H9 (cell line): ENCODE measurements at regions not wholly inside any gene's neighbourhood (a gene's known extent, or its start where the extent isn't known, plus 50 kb on each side); places are given as distances from the start of the nearest gene placed in this dataset.

Source experiments
- DNase-seq: peaks from one replicate; pipeline ENCODE4 v3.0.0-alpha.2; 2017
- H2AFZ ChIP-seq: one replicate; pipeline ENCODE4 v1.6.1; 2013; ENCODE audit warnings: mild to moderate bottlenecking, low read length, control low read depth, moderate library complexity
- H2AK5ac ChIP-seq: 2 replicates; pipeline ENCODE4 v1.6.1; 2013; ENCODE audit warnings: low read length, control low read depth, mixed read lengths; ENCODE audit not compliant: insufficient read length
- H2BK120ac ChIP-seq: one replicate; pipeline ENCODE4 v1.6.1; 2013; ENCODE audit warnings: low read depth, mild to moderate bottlenecking, low read length, control low read depth, inconsistent platforms; ENCODE audit not compliant: poor library complexity, severe bottlenecking
- H2BK12ac ChIP-seq: 2 replicates; pipeline ENCODE4 v1.6.1; 2013; ENCODE audit warnings: low read length, control low read depth, mixed read lengths, low read depth; ENCODE audit not compliant: insufficient read length
- H2BK15ac ChIP-seq: 2 replicates; pipeline ENCODE4 v1.6.1; 2013; ENCODE audit warnings: low read depth, low read length, control low read depth
- H2BK20ac ChIP-seq: one replicate; pipeline ENCODE4 v1.6.1; 2013; ENCODE audit warnings: low read depth, mild to moderate bottlenecking, low read length, control low read depth, inconsistent platforms; ENCODE audit not compliant: poor library complexity, severe bottlenecking
- H2BK5ac ChIP-seq: 2 replicates; pipeline ENCODE4 v1.6.1; 2013; ENCODE audit warnings: low read length, control low read depth, mixed read lengths; ENCODE audit not compliant: insufficient read length
- H3K14ac ChIP-seq: 2 replicates; pipeline ENCODE4 v1.6.1; 2013; ENCODE audit warnings: low read length, control low read depth; ENCODE audit not compliant: insufficient read depth
- H3K18ac ChIP-seq: 2 replicates; pipeline ENCODE4 v1.6.1; 2013; ENCODE audit warnings: low read depth, mild to moderate bottlenecking, mixed read lengths, low read length, control low read depth; ENCODE audit not compliant: insufficient read length
- H3K23ac ChIP-seq: 2 replicates; pipeline ENCODE4 v1.6.1; 2013; ENCODE audit warnings: low read length, control low read depth, mixed read lengths, low read depth; ENCODE audit not compliant: insufficient read length
- H3K23me2 ChIP-seq: 2 replicates; pipeline ENCODE4 v1.6.1; 2013; ENCODE audit warnings: low read depth, mild to moderate bottlenecking, mixed read lengths, low read length, control low read depth; ENCODE audit not compliant: insufficient read length, poor library complexity, severe bottlenecking
- H3K27ac ChIP-seq: 2 replicates; pipeline ENCODE4 v1.5.1; 2013; ENCODE audit warnings: low read length, control low read depth, mixed read lengths, low read depth; ENCODE audit not compliant: insufficient read length
- H3K27me3 ChIP-seq: 2 replicates; pipeline ENCODE4 v1.6.1; 2013; ENCODE audit warnings: low read length, control low read depth, inconsistent platforms; ENCODE audit not compliant: insufficient read depth
- H3K4ac ChIP-seq: 2 replicates; pipeline ENCODE4 v1.6.1; 2013; ENCODE audit warnings: low read depth, mild to moderate bottlenecking, control low read depth, inconsistent platforms, low read length, moderate library complexity
- H3K4me1 ChIP-seq: 2 replicates; pipeline ENCODE4 v1.6.1; 2013; ENCODE audit warnings: low read length, control low read depth, inconsistent platforms; ENCODE audit not compliant: insufficient read depth
- H3K4me2 ChIP-seq: 2 replicates; pipeline ENCODE4 v1.6.1; 2013; ENCODE audit warnings: low read length, control low read depth, mixed read lengths; ENCODE audit not compliant: insufficient read length, insufficient read depth
- H3K56ac ChIP-seq: 2 replicates; pipeline ENCODE4 v1.6.1; 2013; ENCODE audit warnings: low read depth, mild to moderate bottlenecking, mixed read lengths, low read length, control low read depth; ENCODE audit not compliant: insufficient read length
- H3K79me1 ChIP-seq: 2 replicates; pipeline ENCODE4 v1.6.1; 2013; ENCODE audit warnings: low read depth, mild to moderate bottlenecking, moderate library complexity, low read length, control low read depth, inconsistent platforms; ENCODE audit not compliant: insufficient read depth, poor library complexity, severe bottlenecking
- H3K79me2 ChIP-seq: 2 replicates; pipeline ENCODE4 v1.6.1; 2013; ENCODE audit warnings: low read length, control low read depth, inconsistent platforms; ENCODE audit not compliant: insufficient read depth
- H3K9ac ChIP-seq: 2 replicates; pipeline ENCODE4 v1.6.1; 2013; ENCODE audit warnings: low read length, control low read depth, mixed read lengths; ENCODE audit not compliant: insufficient read length; ENCODE audit errors: extremely low read depth
- H3K9me3 ChIP-seq: one replicate; pipeline ENCODE4 v1.6.1; 2013; ENCODE audit warnings: low read depth, low read length, inconsistent platforms; ENCODE audit not compliant: control insufficient read depth
- H3T11ph ChIP-seq: one replicate; pipeline ENCODE4 v1.6.1; 2013; ENCODE audit warnings: mild to moderate bottlenecking, low read length, control low read depth, inconsistent platforms
- H4K20me1 ChIP-seq: one replicate; pipeline ENCODE4 v1.6.1; 2013; ENCODE audit not compliant: control insufficient read depth, insufficient read length, insufficient read depth
- H4K5ac ChIP-seq: 2 replicates; pipeline ENCODE4 v1.6.1; 2013; ENCODE audit warnings: low read depth, mild to moderate bottlenecking, mixed read lengths, low read length, control low read depth; ENCODE audit not compliant: insufficient read length
- H4K8ac ChIP-seq: replicated peaks from 2 replicates; pipeline ENCODE4 v1.6.1; 2013; ENCODE audit warnings: low read length, control low read depth, mixed read lengths, low read depth; ENCODE audit not compliant: insufficient read length
- H4K91ac ChIP-seq: 2 replicates; pipeline ENCODE4 v1.6.1; 2013; ENCODE audit warnings: low read depth, mild to moderate bottlenecking, moderate library complexity, mixed read lengths, low read length, control low read depth; ENCODE audit not compliant: insufficient read length
- H3K27ac Mint-ChIP-seq, 3 experiments: 2 replicates in 2 of 3; 3 replicates in 1 of 3; pipeline ENCODE4 v1.8.0; 2020 to 2021; ENCODE audit warnings: mixed read lengths in 3 of 3, mild to moderate bottlenecking in 1 of 3, moderate library complexity in 1 of 3
- H3K27me3 Mint-ChIP-seq: 2 replicates; pipeline ENCODE4 v1.8.0; 2021; ENCODE audit warnings: low read depth, mild to moderate bottlenecking, moderate library complexity, mixed read lengths
- H3K36me3 Mint-ChIP-seq, 3 experiments: 2 replicates in 2 of 3; 3 replicates in 1 of 3; pipeline ENCODE4 v1.8.0; 2020 to 2021; ENCODE audit warnings: low read depth in 3 of 3, mixed read lengths in 3 of 3; ENCODE audit not compliant: insufficient read depth in 1 of 3
- H3K4me1 Mint-ChIP-seq, 2 experiments: 2 replicates each; pipeline ENCODE4 v1.8.0; 2020; ENCODE audit warnings: mixed read lengths in 2 of 2
- H3K4me3 Mint-ChIP-seq, 2 experiments: 2 replicates in 1 of 2; 3 replicates in 1 of 2; pipeline ENCODE4 v1.8.0; 2020 to 2021; ENCODE audit warnings: mild to moderate bottlenecking in 2 of 2, mixed read lengths in 2 of 2, moderate library complexity in 1 of 2
- H3K9me3 Mint-ChIP-seq, 2 experiments: 2 replicates in 1 of 2; 3 replicates in 1 of 2; pipeline ENCODE4 v1.8.0; 2020; ENCODE audit warnings: mild to moderate bottlenecking in 2 of 2, mixed read lengths in 2 of 2, moderate library complexity in 1 of 2
- CTCF ChIP-seq: fragments of 200-600 bp; sonication (generic); conservative IDR thresholded peaks from 3 replicates; pipeline ENCODE4 v1.8.0; 2021; ENCODE audit warnings: antibody characterized with exemption, mild to moderate bottlenecking
- WGBS: extraction: QIAGEN DNeasy Blood & Tissue Kit; methylation state at CpG from one replicate; pipeline ENCODE4 v1.1.7; 2013; ENCODE audit warnings: missing lambda C conversion rate, low lambda C conversion rate, mixed read lengths; ENCODE audit not compliant: insufficient read length; ENCODE audit errors: extremely low coverage; 5-methylcytosine and 5-hydroxymethylcytosine counted together

GRCh38 chr16:52677501-52677900 lies 130.6 kb upstream of the TOX3 start:
- H3K23me2 ChIP-seq, result no peaks in the 10 kb centered on the region
- H2BK120ac ChIP-seq, result no peak overlapping the region
- WGBS, result no CpG with 5 or more reads among the region's 2 CpGs
- no peak overlapping the region for H3K23ac ChIP-seq
- H2AK5ac ChIP-seq, result no peak overlapping the region
- Mint-ChIP-seq H3K4me1 (no peaks in the 10 kb centered on the region), H3K27me3 (no peaks in the 10 kb centered on the region), H3K4me3 (no peak overlapping the region), H3K9me3 (no peaks in the 10 kb centered on the region), H3K27ac (no peak overlapping the region), H3K36me3 (no peaks in the 10 kb centered on the region)
- H4K20me1 ChIP-seq, result no peaks in the 10 kb centered on the region
- no peak overlapping the region for H3K56ac ChIP-seq
- H3K27me3 ChIP-seq, result no peaks in the 10 kb centered on the region
- H3K79me2 ChIP-seq, result no peaks in the 10 kb centered on the region
- H3T11ph ChIP-seq, result no peak overlapping the region
- H3K4ac ChIP-seq, result no peak overlapping the region
- no peak overlapping the region for H4K91ac ChIP-seq
- H4K5ac ChIP-seq, result no peak overlapping the region
- no peak overlapping the region for H4K8ac ChIP-seq
- no peak overlapping the region for H3K18ac ChIP-seq
- H3K79me1 ChIP-seq, result no peaks in the 10 kb centered on the region
- no peak overlapping the region for H2BK20ac ChIP-seq
- H3K14ac ChIP-seq, result no peak overlapping the region
- no peaks in the 10 kb centered on the region for H3K4me1 ChIP-seq
- H2BK15ac ChIP-seq, result no peak overlapping the region
- DNase-seq, result no peak
- no peak overlapping the region for H3K27ac ChIP-seq
- no peak overlapping the region for H3K4me2 ChIP-seq
- no peak overlapping the region for H2BK12ac ChIP-seq
- no peak for TF ChIP-seq CTCF
- no peaks in the 10 kb centered on the region for H3K9me3 ChIP-seq
- H3K9ac ChIP-seq, result no peak overlapping the region
- H2AFZ ChIP-seq, result no peak overlapping the region
- H2BK5ac ChIP-seq, result no peak overlapping the region
